Activated T-cell treated with anti-CD3 and anti-CD28 coated beads, Interleukin-2, amount 50 U/mL, for 24 hours (primary cell): ENCODE measurements at regions not wholly inside any gene's neighbourhood (a gene's known extent, or its start where the extent isn't known, plus 50 kb on each side); places are given as distances from the start of the nearest gene placed in this dataset.

Source experiments
- DNase-seq: peaks from one replicate; pipeline ENCODE4 v3.0.0-alpha.2; 2020
- H3K27ac Mint-ChIP-seq: 2 replicates; pipeline ENCODE4 v1.8.0; 2020; ENCODE audit warnings: mild to moderate bottlenecking, mixed read lengths
- H3K27me3 Mint-ChIP-seq: 2 replicates; pipeline ENCODE4 v1.8.0; 2020; ENCODE audit warnings: mixed read lengths
- H3K36me3 Mint-ChIP-seq: 2 replicates; pipeline ENCODE4 v1.8.0; 2020; ENCODE audit warnings: low read depth, mixed read lengths
- H3K4me1 Mint-ChIP-seq: 2 replicates; pipeline ENCODE4 v1.8.0; 2020; ENCODE audit warnings: low read depth, mixed read lengths
- H3K4me3 Mint-ChIP-seq: 2 replicates; pipeline ENCODE4 v1.8.0; 2020; ENCODE audit warnings: mild to moderate bottlenecking, moderate library complexity, mixed read lengths
- H3K9me3 Mint-ChIP-seq: 2 replicates; pipeline ENCODE4 v1.8.0; 2020; ENCODE audit warnings: mixed read lengths

- H3K9me3 Mint-ChIP-seq: peaks cover 9% of the 10 kb centered on the region
- H3K27me3 Mint-ChIP-seq: peaks cover 26% of the 10 kb centered on the region
- no peak overlapping the region for H3K4me3 Mint-ChIP-seq
- H3K27ac Mint-ChIP-seq: no peak overlapping the region
- H3K36me3 Mint-ChIP-seq: no peaks in the 10 kb centered on the region
- no peak for DNase-seq
- no peaks in the 10 kb centered on the region for H3K4me1 Mint-ChIP-seq
These were observed 268.5 kb upstream of the ECI2 start for GRCh38 chr6:4403828-4404227.

DNA sequence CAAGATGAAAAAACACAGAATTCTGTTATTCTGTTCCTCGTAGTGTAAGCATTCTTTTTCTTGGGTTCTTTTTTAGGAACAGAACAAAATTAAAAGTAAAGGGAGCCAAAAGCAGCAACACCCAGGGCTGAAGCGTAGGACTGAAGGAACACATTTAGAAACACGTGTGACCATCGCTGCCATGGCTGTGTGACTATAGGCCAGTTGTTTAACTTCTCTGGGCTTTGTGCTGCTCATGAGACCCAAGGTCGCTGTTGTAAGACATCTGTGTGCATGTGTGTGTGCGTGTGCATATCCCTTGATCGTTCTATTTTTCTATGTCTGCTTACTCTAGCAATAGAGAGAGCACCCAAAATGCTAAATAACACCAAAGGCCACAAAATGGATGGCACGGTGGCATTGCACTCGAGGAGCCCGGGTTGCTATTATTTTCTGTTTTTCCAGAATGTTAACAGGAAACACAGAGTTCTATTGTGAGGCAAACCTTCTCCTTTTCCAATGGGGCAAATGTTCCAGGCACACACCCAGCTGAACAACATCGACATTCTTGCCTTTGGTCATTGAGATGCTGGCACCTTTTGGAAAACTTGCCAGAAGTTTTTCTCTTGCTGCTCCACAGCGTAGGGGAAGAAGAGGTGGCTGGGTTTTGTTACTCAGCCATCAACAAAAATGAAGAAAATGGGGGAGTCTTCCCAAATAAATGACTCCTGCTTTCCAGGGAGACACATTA lies 267.8 kb upstream of the ECI2 start:
- no peak for DNase-seq
- Mint-ChIP-seq H3K27me3 (peaks cover 22% of the 10 kb centered on the region), H3K9me3 (peaks cover 4% of the 10 kb centered on the region), H3K4me3 (no peak overlapping the region), H3K4me1 (no peaks in the 10 kb centered on the region), H3K36me3 (no peaks in the 10 kb centered on the region), H3K27ac (no peak overlapping the region)

DNA sequence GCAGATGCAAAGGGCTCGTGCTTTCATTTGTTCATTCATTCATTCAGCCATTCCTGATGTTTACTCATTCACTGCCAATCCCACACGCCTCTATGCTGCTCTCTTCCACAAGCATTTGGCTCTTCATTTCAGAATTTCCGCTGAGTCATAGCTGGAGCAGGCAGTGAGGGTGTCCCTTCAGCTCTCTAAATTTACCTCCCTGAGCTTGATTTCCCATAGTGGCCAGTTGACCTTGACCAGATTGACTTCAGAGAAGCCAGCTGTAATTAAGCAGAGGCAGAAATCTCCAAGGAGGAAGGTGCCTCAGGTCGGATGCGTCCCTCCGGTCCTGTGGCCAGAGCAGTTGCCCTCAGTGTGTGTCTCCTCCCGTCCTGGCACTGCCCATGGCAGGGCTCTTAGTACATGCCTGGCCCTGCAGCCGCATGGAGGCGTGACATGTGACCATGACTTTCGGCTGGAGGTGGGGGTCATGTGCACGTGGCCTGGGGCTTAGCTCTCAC lies 267.2 kb upstream of the ECI2 start:
- H3K27ac Mint-ChIP-seq: no peak overlapping the region
- H3K36me3 Mint-ChIP-seq: no peaks in the 10 kb centered on the region
- DNase-seq: no peak
- no peak overlapping the region for H3K4me3 Mint-ChIP-seq
- peaks cover 18% of the 10 kb centered on the region for H3K27me3 Mint-ChIP-seq
- H3K9me3 Mint-ChIP-seq: no peaks in the 10 kb centered on the region
- H3K4me1 Mint-ChIP-seq: no peaks in the 10 kb centered on the region

- Mint-ChIP-seq H3K4me3 (no peak overlapping the region), H3K36me3 (no peaks in the 10 kb centered on the region), H3K27me3 (peaks cover 17% of the 10 kb centered on the region), H3K9me3 (no peaks in the 10 kb centered on the region), H3K4me1 (no peaks in the 10 kb centered on the region), H3K27ac (no peak overlapping the region)
- no peak for DNase-seq
These were observed 266.3 kb upstream of the ECI2 start for GRCh38 chr6:4401408-4402368.

- peaks cover 20% of the 10 kb centered on the region for H3K27me3 Mint-ChIP-seq
- no peaks in the 10 kb centered on the region for H3K36me3 Mint-ChIP-seq
- no peak overlapping the region for H3K27ac Mint-ChIP-seq
- H3K4me1 Mint-ChIP-seq: no peaks in the 10 kb centered on the region
- H3K9me3 Mint-ChIP-seq: no peaks in the 10 kb centered on the region
- H3K4me3 Mint-ChIP-seq: no peak overlapping the region
- no peak for DNase-seq
These were observed 264.3 kb upstream of the ECI2 start for GRCh38 chr6:4399656-4400055.

GRCh38 chr6:4398791-4399190 lies 263.4 kb upstream of the ECI2 start:
- Mint-ChIP-seq H3K36me3 (no peaks in the 10 kb centered on the region), H3K27ac (no peak overlapping the region), H3K9me3 (no peaks in the 10 kb centered on the region), H3K27me3 (peaks cover 17% of the 10 kb centered on the region), H3K4me3 (no peak overlapping the region), H3K4me1 (no peaks in the 10 kb centered on the region)
- DNase-seq: no peak

GRCh38 chr6:4397307-4397706 lies 261.9 kb upstream of the ECI2 start:
- Mint-ChIP-seq H3K27ac (no peak overlapping the region), H3K9me3 (no peaks in the 10 kb centered on the region), H3K4me1 (no peaks in the 10 kb centered on the region), H3K27me3 (peaks cover 14% of the 10 kb centered on the region), H3K4me3 (no peak overlapping the region), H3K36me3 (no peaks in the 10 kb centered on the region)
- DNase-seq: no peak

DNA sequence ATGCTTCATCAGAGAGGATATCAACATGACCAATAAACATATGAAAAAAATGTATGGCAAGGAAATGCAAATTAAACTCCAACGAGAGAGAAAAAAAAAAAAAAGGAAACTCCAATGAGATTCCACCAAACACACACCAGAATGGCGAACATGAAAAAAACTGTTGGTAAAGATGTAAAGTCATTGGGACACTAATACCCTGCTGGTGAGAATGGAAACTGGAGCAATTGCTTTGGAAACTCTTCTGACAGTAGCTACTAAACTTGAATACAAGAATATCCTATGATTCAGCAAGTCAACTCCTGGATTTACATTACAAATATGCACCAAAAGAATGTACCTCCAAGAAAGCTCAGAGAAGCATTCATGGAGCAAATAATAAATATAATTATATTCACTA lies 260.7 kb upstream of the ECI2 start:
- no peak overlapping the region for H3K4me3 Mint-ChIP-seq
- H3K27ac Mint-ChIP-seq: no peak overlapping the region
- no peaks in the 10 kb centered on the region for H3K4me1 Mint-ChIP-seq
- no peak for DNase-seq
- no peaks in the 10 kb centered on the region for H3K9me3 Mint-ChIP-seq
- no peaks in the 10 kb centered on the region for H3K36me3 Mint-ChIP-seq
- H3K27me3 Mint-ChIP-seq: peaks cover 12% of the 10 kb centered on the region

DNA sequence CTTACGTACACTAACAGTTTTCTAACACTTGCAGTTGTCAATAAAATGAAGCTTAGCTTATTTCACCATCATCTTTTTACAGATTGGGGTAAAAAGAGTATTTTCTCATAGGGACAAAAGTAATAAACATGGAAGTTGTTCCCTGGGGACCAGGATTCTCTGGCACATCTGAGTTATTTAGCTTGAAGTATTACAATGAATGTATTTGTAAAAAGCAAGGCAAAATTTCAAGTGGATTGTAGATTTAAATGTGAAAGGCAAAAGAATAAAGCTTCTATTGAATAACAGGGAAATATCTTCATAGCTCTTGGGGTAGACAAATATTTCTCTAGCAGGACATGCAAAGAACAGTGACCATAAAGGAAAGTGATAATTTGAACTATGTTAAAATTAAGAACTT lies 260.0 kb upstream of the ECI2 start:
- H3K4me3 Mint-ChIP-seq: no peak overlapping the region
- H3K27ac Mint-ChIP-seq: no peak overlapping the region
- DNase-seq: no peak
- no peaks in the 10 kb centered on the region for H3K9me3 Mint-ChIP-seq
- no peaks in the 10 kb centered on the region for H3K4me1 Mint-ChIP-seq
- no peaks in the 10 kb centered on the region for H3K36me3 Mint-ChIP-seq
- H3K27me3 Mint-ChIP-seq: peaks cover 13% of the 10 kb centered on the region

- no peaks in the 10 kb centered on the region for H3K9me3 Mint-ChIP-seq
- no peaks in the 10 kb centered on the region for H3K36me3 Mint-ChIP-seq
- H3K27me3 Mint-ChIP-seq: peaks cover 13% of the 10 kb centered on the region
- H3K4me3 Mint-ChIP-seq: no peak overlapping the region
- no peak overlapping the region for H3K27ac Mint-ChIP-seq
- DNase-seq: no peak
- no peaks in the 10 kb centered on the region for H3K4me1 Mint-ChIP-seq
These were observed 259.4 kb upstream of the ECI2 start for GRCh38 chr6:4394786-4395185.

GRCh38 chr6:4388675-4389074 lies 253.3 kb upstream of the ECI2 start:
- Mint-ChIP-seq H3K4me1 (no peaks in the 10 kb centered on the region), H3K4me3 (no peak overlapping the region), H3K9me3 (peaks cover 7% of the 10 kb centered on the region), H3K27me3 (peaks cover 6% of the 10 kb centered on the region), H3K27ac (no peak overlapping the region), H3K36me3 (no peaks in the 10 kb centered on the region)
- DNase-seq: no peak

GRCh38 chr6:4384656-4385055 lies 249.3 kb upstream of the ECI2 start:
- Mint-ChIP-seq H3K4me1 (no peaks in the 10 kb centered on the region), H3K36me3 (no peaks in the 10 kb centered on the region), H3K9me3 (peaks cover 10% of the 10 kb centered on the region), H3K27ac (no peak overlapping the region), H3K27me3 (peaks cover 16% of the 10 kb centered on the region), H3K4me3 (no peak overlapping the region)
- no peak for DNase-seq

DNA sequence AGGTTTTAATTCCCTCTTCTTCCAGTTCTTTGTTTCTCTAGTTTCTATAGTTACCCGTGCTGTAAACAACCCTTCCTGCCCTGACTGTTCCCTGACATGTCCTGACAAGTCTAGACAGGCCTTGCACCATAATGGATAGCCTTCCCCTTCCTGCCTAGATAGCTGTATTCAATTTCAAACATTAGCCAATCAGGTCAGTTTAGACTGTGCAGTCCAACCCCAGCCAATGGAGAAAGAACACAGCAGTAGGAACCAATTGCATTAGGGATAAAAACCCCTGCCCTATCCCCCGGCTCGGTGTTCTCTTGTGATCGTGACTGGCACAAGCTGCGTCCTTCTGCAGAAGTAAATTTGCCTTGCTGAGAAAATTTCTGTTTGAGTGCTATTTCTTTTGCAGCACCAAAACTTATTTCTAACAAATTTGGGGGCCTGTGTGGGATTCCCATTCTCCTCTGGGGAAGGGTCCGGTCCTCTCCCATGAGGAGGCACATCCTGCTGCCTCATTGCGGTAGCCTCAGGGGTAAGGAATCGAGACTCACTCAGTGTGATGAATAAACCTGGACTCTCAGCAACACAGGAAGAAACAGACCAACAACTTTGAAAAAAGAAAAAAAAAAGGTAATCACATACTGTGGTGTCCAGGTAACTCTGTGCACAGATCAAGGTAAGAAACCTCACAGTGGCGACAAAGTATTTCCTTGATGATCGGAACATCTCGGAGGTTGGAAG lies 248.7 kb upstream of the ECI2 start:
- Mint-ChIP-seq H3K36me3 (no peaks in the 10 kb centered on the region), H3K4me1 (no peaks in the 10 kb centered on the region), H3K27me3 (peaks cover 18% of the 10 kb centered on the region), H3K9me3 (peaks cover 10% of the 10 kb centered on the region), H3K27ac (no peak overlapping the region), H3K4me3 (no peak overlapping the region)
- DNase-seq: no peak

DNA sequence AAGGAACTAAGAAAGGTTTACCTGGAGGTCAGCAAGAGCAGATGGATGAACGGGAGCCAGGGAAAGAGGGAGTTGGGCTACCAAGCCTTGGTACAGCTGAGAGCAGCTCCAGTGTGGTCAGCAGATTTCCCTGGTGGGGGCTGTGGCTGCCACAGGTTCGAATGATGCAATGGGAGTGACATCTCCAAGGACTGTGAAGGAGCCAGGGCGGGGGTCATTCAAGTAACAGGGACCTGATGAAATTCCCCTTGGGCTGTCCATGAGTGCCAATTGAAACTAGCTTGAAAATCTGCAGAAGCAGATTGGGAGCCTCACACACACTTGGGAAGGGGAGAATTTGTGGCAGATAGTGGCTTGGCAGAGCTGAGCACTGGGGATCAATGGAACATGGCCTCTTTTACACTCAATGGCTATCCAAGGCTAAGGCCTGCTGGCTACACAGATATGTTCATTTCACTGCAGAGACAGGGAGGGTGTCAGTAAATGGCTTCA lies 247.0 kb upstream of the ECI2 start:
- peaks cover 24% of the 10 kb centered on the region for H3K27me3 Mint-ChIP-seq
- no peak for DNase-seq
- no peaks in the 10 kb centered on the region for H3K36me3 Mint-ChIP-seq
- no peak overlapping the region for H3K4me3 Mint-ChIP-seq
- peaks cover 10% of the 10 kb centered on the region for H3K9me3 Mint-ChIP-seq
- H3K4me1 Mint-ChIP-seq: no peaks in the 10 kb centered on the region
- H3K27ac Mint-ChIP-seq: no peak overlapping the region
